Skeletal muscle tissue (tissue), 3 donors: ENCODE measurements at regions not wholly inside any gene's neighbourhood (a gene's known extent, or its start where the extent isn't known, plus 50 kb on each side); places are given as distances from the start of the nearest gene placed in this dataset.

Source experiments
- H3K27ac ChIP-seq: one replicate; pipeline ENCODE4 v1.7.0; 2013; ENCODE audit warnings: mild to moderate bottlenecking, low read depth, low read length, inconsistent platforms
- H3K27me3 ChIP-seq, 3 donors: one replicate each; pipeline ENCODE4 v1.7.0; 2013; ENCODE audit warnings: low read length in 3 of 3; ENCODE audit not compliant: control insufficient read depth in 3 of 3, insufficient read depth in 3 of 3
- H3K36me3 ChIP-seq, 3 donors: one replicate each; pipeline ENCODE4 v1.7.0; 2013; ENCODE audit warnings: low read length in 3 of 3; ENCODE audit not compliant: control insufficient read depth in 3 of 3, insufficient read depth in 3 of 3
- H3K4me1 ChIP-seq, 3 donors: one replicate each; pipeline ENCODE4 v1.7.0; 2013; ENCODE audit warnings: low read length in 3 of 3, mild to moderate bottlenecking in 3 of 3; ENCODE audit not compliant: control insufficient read depth in 3 of 3, insufficient read depth in 3 of 3
- H3K4me3 ChIP-seq, 3 donors: one replicate each; pipeline ENCODE4 v1.7.0; 2013; ENCODE audit warnings: low read length in 3 of 3
- H3K9ac ChIP-seq, 3 donors: one replicate each; pipeline ENCODE4 v1.7.0; 2013; ENCODE audit warnings: low read length in 3 of 3, mild to moderate bottlenecking in 3 of 3, moderate library complexity in 2 of 3, low read depth in 1 of 3
- H3K9me3 ChIP-seq, 3 donors: one replicate each; pipeline ENCODE4 v1.7.0; 2013; ENCODE audit warnings: low read length in 3 of 3; ENCODE audit not compliant: control insufficient read depth in 3 of 3
- donor health status: Osteomylitis.

- Histone ChIP-seq H3K4me1 (peaks cover 16 to 29% (median 23%) of the 10 kb centered on the region in 3 donors), H3K27me3 (no peaks in the 10 kb centered on the region), H3K9me3 (no peaks in the 10 kb centered on the region), H3K9ac (peak overlapping the region; percentile 35 to 75 (median 38)), H3K36me3 (no peaks in the 10 kb centered on the region), H3K4me3 (peak overlapping the region; percentile 40 to 69 (median 49)), H3K27ac (peak overlapping the region; percentile 2)
Observed at GRCh38 chr4:71235311-71236201, 103.3 kb upstream of the SLC4A4 start.

GRCh38 chr4:71236226-71236625 is 102.6 kb upstream of the SLC4A4 start:
- Histone ChIP-seq H3K27me3 (no peaks in the 10 kb centered on the region), H3K9ac (peak overlapping the region in 2 of 3 donors; percentile 35 to 75), H3K4me1 (peaks cover 10 to 23% (median 17%) of the 10 kb centered on the region in 3 donors), H3K36me3 (no peaks in the 10 kb centered on the region), H3K9me3 (no peaks in the 10 kb centered on the region), H3K27ac (no peak overlapping the region), H3K4me3 (peak overlapping the region; percentile 40 to 69 (median 49))

- Histone ChIP-seq H3K27me3 (no peaks in the 10 kb centered on the region), H3K4me3 (peak overlapping the region in 1 of 3 donors; percentile 14), H3K36me3 (no peaks in the 10 kb centered on the region), H3K9ac (no peak overlapping the region), H3K4me1 (peaks cover 0 to 15% (median 11%) of the 10 kb centered on the region in 3 donors), H3K27ac (no peak overlapping the region), H3K9me3 (no peaks in the 10 kb centered on the region)
Observed at GRCh38 chr4:71237641-71238040, 101.2 kb upstream of the SLC4A4 start.

- H3K27ac ChIP-seq = no peak overlapping the region
- H3K36me3 ChIP-seq = no peaks in the 10 kb centered on the region
- no peak overlapping the region for H3K9ac ChIP-seq
- peaks cover 0 to 15% (median 11%) of the 10 kb centered on the region in 3 donors for H3K4me1 ChIP-seq
- no peaks in the 10 kb centered on the region for H3K9me3 ChIP-seq
- H3K4me3 ChIP-seq = no peak overlapping the region
- H3K27me3 ChIP-seq = no peaks in the 10 kb centered on the region
Observed at GRCh38 chr4:71239365-71239764, 99.5 kb upstream of the SLC4A4 start.

GRCh38 chr4:71240094-71240493 is 98.7 kb upstream of the SLC4A4 start:
- no peaks in the 10 kb centered on the region for H3K9me3 ChIP-seq
- H3K4me1 ChIP-seq = peaks cover 0 to 14% (median 11%) of the 10 kb centered on the region in 3 donors
- no peak overlapping the region for H3K4me3 ChIP-seq
- no peaks in the 10 kb centered on the region for H3K36me3 ChIP-seq
- H3K27me3 ChIP-seq = no peaks in the 10 kb centered on the region
- H3K27ac ChIP-seq = no peak overlapping the region
- no peak overlapping the region for H3K9ac ChIP-seq

- H3K27ac ChIP-seq = peak overlapping the region; percentile 70
- H3K4me3 ChIP-seq = peak overlapping the region in 2 of 3 donors; percentile 14 to 41
- peak overlapping the region; percentile 24 to 61 (median 55) for H3K9ac ChIP-seq
- H3K27me3 ChIP-seq = no peaks in the 10 kb centered on the region
- no peaks in the 10 kb centered on the region for H3K9me3 ChIP-seq
- peaks cover 0 to 6% (median 5%) of the 10 kb centered on the region in 3 donors for H3K4me1 ChIP-seq
- H3K36me3 ChIP-seq = no peaks in the 10 kb centered on the region
Observed at GRCh38 chr4:71241501-71242288, 97.1 kb upstream of the SLC4A4 start.

- no peaks in the 10 kb centered on the region for H3K27me3 ChIP-seq
- H3K9ac ChIP-seq = no peak overlapping the region
- H3K9me3 ChIP-seq = no peaks in the 10 kb centered on the region
- H3K27ac ChIP-seq = no peak overlapping the region
- H3K36me3 ChIP-seq = no peaks in the 10 kb centered on the region
- H3K4me1 ChIP-seq = peaks cover 0 to 6% (median 5%) of the 10 kb centered on the region in 3 donors
- H3K4me3 ChIP-seq = no peak overlapping the region
Observed at GRCh38 chr4:71243091-71243833, 95.6 kb upstream of the SLC4A4 start.

GRCh38 chr4:71247706-71248105 is 91.1 kb upstream of the SLC4A4 start:
- Histone ChIP-seq H3K27ac (no peak overlapping the region), H3K36me3 (no peaks in the 10 kb centered on the region)

GRCh38 chr4:71251261-71251660 is 87.6 kb upstream of the SLC4A4 start:
- Histone ChIP-seq H3K4me3 (peak overlapping the region in 1 of 3 donors; percentile 6), H3K9ac (no peak overlapping the region), H3K4me1 (peaks cover 3 to 16% (median 14%) of the 10 kb centered on the region in 3 donors), H3K9me3 (no peaks in the 10 kb centered on the region), H3K27ac (no peak overlapping the region), H3K36me3 (no peaks in the 10 kb centered on the region), H3K27me3 (no peaks in the 10 kb centered on the region)

More at GRCh38 chr4:71247706-71248105, 91.1 kb upstream of the SLC4A4 start:
- Histone ChIP-seq H3K4me3 (no peak overlapping the region), H3K4me1 (peaks cover 3 to 6% (median 5%) of the 10 kb centered on the region in 3 donors), H3K9me3 (no peaks in the 10 kb centered on the region), H3K9ac (no peak overlapping the region), H3K27me3 (no peaks in the 10 kb centered on the region)
